Stimulated activated CD8-positive, alpha-beta memory T cell treated with anti-CD3 and anti-CD28 coated beads, Interleukin-4, amount 100 ng/mL, for 1 hour (primary cell): ENCODE measurements at regions not wholly inside any gene's neighbourhood (a gene's known extent, or its start where the extent isn't known, plus 50 kb on each side); places are given as distances from the start of the nearest gene placed in this dataset.
"Not testable (repeated sequence)": the region's sequence is repeated elsewhere in the genome, so short reads cannot be mapped to it uniquely, and the experiment has no call there.

Source experiments
- DNase-seq, 2 donors: peaks; one replicate each; pipeline ENCODE4 v3.0.0-alpha.2; 2020; ENCODE audit warnings: low read depth in 2 of 2, low spot score in 1 of 2

DNA sequence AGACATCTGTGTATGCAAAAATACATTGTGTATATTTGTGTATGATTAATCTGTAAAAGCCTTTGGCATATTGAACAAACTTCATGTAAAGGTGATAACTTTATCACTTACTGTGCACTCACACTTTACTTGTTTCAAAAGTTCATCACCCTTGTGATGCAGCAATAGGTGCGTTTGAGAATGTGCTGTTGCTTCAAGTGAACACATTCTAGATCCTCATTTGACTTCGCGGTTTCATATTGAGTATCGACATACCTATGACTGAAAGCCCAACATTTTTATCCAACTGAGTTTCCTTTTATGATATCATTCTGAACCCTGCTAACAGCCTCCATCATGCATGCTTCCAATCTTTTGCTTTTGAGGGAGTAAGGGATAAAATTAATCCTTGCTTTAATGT is 1086.9 kb downstream of the TMEM121 start:
- DNase-seq: no peak

DNA sequence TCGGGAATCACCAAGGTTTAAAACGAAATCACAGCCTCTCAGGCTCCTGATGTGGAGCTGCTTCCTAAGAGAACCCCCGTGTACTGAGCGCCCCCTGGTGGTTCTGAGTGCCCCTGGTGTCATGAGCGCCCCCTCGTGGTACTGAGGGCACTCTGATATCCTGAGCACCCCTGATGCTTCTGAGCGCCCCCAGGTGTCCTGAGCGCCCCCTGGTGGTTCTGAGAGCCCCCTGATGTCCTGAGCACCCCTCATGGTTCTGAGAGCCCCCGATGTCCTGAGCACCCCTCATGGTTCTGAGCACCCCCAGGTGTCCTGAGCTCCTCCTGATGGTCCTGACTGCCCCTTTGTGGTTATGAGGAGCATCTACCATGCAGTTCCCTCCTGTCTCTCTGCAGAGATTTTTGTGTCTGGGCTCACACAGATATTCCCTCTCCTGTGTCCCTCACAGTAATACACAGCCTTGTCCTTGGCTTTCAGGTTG is 1092.1 kb downstream of the TMEM121 start:
- DNase-seq: peak; percentile 31 to 50

DNA sequence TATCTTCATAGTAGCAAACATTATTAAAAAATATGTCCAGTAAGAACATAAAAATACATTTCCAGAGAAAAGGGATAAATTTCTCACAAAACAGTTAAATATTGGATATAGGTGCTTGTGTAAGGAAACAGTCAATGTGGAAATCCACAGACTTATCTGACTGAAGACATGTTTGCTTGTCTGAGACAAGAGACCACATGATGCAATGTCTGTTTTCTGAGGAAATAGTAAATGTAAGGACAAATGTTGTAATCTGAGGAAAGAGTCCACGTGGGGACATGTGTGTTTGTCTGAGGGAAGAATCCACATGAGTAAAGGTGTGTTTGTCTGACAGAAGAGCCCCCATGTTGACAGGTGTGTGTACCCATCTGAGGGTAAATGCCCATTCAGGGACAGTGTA is 1093.2 kb downstream of the TMEM121 start:
- no peak for DNase-seq

DNA sequence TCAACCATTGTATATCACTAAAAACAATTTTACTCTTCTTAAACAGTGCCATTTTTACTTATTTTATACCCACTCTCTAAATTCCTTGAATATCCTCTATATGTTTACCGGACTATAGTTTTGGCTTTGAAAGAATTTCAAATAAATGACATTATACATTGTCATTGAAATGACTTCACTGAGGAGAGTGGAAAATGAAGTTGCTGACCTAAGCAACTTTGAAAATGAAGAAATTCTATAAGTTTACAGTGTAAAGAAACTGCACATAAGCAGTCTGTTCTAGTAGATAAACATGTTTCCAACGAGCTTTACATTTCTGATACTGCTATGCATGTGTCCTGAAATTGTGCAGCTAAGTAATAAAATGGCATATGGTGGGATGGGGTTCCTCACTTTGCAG is 1094.0 kb downstream of the TMEM121 start:
- no peak for DNase-seq

DNA sequence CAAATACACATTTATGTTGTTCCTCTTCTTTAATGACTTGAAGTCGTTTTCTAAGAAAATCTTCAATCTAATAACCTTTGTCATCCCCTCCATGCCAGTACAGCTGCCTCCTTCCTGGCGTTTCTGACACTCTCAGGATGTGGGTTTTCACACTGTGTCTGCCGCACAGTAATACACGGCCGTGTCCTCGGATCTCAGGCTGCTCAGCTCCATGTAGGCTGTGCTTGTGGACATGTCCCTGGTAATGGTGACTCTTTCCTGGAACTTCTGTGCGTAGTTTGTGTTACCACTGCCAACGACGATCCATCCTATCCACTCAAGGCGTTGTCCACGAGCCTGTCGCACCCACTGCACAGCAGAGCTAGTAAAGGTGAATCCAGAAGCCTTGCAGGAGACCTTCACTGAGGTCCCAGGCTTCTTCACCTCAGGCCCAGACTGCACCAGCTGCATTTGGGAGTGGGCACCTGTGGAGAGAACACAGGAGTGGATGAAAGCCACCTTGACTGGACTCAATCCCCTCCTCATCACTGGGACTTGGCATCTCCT is 1095.9 kb downstream of the TMEM121 start:
- no peak for DNase-seq

DNA sequence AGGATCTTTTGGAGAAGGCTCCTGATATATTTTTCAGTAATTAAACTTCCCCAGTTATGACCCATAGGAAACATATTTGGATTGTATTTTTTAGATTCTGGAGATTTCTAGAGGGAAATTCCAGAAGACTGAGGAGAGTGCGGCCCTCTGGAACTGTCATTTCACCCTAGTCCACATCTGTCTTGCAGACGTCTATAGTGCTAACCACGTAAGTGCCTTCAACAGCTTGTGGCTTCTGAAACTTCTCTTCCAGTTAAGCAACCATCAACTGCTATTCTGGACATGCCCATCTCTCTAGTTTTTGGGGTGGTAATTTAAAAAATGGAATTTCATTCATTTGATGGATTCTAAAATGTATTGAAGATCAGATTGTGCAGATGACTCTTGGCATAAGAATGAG is 1098.8 kb downstream of the TMEM121 start:
- DNase-seq: no peak

DNA sequence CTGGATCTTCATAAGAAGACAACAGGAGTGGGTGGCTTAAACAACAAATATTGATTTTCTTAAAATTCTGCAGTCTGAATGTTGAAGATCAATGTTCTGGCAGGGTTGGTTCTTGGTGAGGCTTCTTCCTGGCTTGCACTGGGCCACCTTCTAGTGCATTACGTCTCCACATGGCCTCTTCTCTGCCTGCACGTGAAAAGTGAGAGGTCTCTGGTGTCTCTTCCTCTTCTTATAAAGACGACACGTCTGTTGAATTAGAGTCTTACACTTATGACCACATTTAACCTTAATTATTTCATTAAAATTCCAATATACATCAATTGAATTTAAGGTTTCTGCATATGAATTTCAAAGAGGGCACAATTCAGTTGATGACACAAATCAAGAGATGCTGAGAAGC is 1100.1 kb downstream of the TMEM121 start:
- not testable (repeated sequence) for DNase-seq

DNA sequence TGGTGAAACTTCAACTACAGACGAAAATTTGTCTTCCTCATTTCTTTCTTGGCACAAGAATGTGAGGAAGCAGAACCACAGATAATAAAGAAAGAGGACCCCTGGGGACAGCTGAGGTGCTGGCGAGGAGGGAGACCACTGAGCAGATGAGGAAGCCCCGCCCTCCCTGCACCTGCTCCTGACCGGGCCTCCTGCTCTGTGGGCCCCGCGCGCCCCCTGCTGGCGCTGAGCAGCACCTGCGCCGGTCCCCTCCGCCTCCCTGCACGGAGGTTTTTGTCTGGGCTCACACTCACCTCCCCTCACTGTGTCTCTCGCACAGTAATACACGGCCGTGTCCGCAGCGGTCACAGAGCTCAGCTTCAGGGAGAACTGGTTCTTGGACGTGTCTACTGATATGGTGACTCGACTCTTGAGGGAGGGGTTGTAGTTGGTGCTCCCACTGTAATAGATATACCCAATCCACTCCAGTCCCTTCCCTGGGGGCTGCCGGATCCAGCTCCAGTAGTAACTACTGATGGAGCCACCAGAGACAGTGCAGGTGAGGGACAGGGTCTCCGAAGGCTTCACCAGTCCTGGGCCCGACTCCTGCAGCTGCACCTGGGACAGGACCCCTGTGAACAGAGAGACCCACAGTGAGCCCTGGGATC is 1100.7 kb downstream of the TMEM121 start:
- peak; percentile 31 to 50 for DNase-seq

DNA sequence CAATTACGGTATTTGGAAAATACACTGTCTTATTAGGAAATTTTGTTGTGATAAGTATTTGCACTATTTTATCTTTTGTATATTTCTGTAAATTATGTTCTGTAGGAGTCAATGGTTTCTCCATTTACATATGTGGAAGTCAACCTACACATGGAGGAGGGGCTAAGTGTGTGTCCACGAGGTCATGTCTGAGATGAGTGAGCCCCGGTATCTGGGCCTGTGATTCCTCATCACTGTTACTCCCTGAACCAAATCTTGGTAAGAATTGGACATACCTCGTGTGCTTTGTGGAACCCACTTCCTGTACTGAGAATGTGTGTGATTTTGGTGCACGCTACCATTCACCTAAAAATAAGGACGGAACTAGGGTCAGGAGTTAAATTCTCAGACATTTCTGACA is 1105.5 kb downstream of the TMEM121 start:
- DNase-seq: no peak

DNA sequence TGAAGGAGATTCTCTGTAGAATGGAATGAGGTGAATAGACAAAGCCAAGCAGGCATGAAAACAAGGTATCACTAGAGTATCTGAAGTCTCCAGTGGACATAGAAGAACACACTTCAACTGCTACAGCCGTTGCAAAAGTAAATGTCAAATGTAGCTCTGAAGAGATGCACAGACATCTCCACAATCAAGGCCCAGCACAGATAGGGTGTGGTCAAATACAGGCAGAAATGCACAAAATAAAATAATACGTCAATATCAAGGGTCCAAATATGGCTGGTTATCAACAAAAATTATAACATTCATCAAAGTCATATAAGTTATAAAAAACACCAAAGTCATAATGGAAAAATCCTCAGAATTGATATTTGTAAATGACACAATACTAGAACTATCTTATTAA is 1107.3 kb downstream of the TMEM121 start:
- no peak for DNase-seq

DNA sequence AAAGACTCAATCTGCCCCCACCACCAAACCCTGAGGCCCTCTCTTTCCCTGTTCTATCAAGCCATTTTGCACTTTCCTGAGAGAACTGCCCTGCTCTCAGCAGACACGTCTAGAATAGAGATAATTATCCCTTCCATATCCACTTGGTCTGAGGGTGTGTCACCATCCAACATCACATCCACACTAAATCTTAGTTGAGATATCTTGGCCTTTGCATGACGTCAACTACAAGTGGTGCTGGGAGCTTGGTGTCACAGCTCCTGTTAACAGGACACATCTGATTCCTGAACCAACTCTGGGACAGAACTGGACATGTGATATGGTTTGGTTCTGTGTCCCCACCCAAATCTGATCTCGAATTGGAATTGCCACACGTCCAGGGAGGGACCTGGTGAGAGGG is 1109.2 kb downstream of the TMEM121 start:
- DNase-seq: no peak

DNA sequence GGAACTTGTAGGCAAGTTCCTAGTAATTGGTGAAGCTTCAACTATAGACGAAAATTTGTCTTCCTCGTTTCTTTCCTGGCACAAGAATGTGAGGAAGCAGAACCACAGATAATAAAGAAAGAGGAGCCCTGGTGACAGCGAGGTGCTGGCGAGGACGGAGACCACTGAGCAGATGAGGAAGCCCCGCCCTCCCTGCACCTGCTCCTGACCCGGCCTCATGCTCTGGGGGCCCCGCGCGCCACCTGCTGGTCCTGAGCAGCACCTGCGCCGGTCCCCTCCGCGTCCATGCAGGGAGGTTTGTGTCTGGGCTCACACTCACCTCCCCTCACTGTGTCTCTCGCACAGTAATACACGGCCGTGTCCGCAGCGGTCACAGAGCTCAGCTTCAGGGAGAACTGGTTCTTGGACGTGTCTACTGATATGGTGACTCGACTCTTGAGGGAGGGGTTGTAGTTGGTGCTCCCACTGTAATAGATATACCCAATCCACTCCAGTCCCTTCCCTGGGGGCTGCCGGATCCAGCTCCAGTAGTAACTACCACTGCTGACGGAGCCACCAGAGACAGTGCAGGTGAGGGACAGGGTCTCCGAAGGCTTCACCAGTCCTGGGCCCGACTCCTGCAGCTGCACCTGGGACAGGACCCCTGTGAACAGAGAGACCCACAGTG is 1112.5 kb downstream of the TMEM121 start:
- DNase-seq: not testable (repeated sequence)

DNA sequence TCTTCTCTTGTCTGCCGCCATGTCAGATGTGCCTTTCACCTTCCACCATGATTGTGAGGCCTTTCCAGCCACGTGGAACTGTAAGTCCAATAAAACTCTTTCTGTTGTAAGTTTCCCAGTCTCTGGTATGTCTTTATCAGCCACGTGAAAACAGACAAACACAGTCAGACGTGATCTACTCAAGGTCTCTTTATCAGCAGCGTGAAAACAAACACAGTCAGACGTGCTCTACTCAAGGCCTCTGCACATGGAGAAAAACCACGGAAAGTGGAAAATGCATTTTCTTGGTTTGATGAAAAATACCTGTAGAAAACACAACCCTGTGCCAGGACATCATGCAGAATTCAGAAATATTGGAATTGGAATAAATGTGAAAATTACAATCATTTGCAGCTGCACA is 1115.7 kb downstream of the TMEM121 start:
- DNase-seq: no peak

DNA sequence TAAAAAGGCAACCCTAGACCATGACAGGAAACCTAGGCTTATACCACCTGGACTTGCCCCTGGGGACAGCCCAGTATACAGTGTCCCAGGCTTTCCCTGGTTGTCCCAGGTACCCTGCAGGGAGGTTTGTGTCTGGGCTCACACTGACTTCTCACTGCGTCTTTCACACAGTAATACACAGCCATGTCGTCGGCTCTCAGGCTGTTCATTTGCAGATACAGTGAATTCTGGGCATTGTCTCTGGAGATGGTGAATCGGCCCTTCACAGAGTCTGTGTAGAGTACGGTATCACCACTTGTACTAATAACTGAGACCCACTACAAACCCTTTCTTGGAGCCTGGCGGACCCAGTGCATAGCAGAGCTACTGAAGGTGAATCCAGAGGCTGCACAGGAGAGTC is 1116.6 kb downstream of the TMEM121 start:
- not testable (repeated sequence) for DNase-seq

DNA sequence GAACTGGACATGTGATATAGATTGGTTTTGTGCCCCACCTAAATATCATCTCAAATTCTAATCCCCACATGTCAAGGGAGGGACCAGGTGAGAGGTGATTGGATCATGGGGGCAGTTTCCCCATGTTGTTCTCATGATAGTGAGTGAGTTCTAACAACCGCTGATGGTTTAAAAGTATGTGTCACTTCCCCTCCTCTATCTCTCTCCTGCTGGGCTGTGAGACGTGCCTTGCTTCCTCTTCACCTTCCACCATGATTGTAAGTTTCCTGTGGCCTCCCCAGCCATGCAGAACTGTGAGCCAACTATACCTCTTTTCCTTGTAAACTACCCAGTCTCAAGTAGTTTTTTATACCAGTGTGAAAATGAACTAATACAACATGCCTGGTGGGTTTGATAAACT is 1122.5 kb downstream of the TMEM121 start:
- DNase-seq: not testable (repeated sequence)

DNA sequence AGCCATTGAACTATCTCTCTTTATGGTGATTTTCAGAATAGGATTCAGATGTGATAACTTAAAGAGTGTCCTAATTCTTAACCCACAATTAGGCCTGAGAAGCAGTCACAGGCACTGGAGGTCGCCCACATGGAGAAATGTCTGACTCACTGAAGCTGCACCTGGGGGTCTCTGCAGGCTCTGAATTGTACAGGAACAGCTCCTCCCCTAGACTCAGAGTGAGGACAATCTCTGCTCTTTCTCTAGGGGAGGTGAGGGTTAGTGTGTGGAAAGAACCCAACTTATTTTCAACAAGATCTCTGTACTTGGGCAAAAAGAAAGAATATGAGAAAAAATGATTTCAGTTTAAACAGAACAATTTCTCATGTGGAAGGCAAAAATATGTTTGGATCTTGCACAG is 1124.6 kb downstream of the TMEM121 start:
- no peak for DNase-seq

DNA sequence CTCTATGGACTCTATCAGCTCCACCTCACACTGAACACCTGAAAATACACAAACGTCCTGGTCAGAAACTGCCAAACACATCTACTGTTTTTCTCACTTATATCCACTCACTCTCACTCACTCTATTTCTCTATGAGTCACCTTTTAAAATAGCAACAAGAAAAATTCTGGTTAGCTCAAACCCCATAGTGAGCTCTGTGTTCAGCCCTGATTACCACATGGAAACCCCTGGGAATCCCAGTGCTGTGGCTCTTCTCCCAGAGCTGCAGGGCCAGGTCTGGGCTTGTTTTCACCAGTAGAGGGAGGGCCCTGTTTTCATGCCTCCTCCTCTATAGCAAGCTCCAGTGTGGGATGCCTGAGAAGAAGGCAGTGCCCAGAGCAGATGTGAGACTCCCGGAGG is 1126.1 kb downstream of the TMEM121 start:
- no peak for DNase-seq

DNA sequence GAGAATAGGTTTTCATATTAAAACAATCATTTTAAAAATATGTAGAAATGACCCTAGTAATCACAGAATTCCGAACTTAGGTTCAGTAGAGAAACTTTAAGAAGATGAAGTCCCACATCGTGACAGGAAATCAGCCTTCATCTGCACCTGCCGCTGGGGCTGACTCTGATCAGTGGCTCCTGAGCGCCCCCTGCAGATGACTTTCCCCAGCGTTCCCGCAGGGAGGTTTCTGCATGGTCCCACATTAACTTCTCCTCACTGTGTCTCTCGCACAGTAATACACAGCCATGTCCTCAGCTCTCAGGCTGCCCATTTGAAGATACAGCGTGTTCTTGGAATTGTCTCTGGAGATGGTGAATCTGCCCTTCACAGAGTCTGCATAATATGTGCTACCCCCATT is 1131.1 kb downstream of the TMEM121 start:
- DNase-seq: peak in 1 of 2 donors; percentile 17

DNA sequence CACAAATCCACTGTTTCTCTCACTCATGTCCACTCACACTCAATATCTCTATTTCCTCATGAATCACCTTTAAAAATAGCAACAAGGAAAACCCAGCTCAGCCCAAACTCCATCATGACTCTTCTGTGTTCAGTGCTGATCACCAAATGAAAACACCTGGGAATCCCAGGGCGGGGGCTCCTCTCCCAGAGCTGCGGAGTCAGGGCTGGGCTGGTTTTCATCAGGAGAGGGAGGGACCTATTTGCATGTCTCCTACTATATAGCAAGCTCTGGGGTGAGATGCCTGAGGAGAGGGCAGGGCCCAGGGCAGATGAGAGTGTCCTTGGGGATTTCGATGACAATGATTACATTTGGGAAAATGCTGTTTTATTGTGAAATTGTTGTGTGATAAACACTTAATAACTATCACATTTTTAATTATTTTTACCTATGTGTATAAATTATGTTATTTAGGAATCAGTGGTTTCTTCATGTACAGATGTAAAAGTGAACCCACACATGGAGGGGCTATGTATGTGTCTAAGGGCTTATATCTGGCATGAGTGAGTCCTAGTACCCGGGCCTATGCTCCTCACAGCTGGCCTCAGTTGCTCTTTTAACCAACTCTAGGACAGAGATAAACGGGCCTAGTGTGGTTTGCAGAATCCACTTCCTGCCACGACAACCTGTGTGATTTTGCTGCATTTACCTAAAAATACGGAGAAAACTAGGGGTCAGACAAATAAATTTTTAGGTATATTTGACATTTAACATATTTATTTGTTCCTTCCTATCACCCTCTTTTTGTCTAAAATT is 1131.9 kb downstream of the TMEM121 start:
- DNase-seq: not testable (repeated sequence)

DNA sequence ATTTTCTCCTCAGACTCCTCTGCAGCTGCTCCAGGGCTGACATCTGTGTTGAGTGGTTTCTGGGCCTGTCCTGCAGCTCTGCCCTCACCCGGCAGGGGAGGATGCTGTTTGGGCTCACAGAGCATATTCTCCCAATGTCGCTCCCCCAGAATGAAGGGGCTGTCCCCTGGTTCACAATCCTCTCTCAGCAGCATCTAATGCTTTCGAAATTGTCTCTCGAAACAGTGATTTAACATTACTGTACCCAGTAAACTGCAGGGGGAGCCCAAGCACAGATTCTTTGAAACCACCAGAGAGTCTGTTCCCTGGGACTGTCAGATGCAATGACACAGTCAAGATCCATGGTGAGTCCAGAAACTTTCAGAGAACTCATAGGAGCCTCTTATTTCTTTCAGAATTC is 1135.2 kb downstream of the TMEM121 start:
- peak in 1 of 2 donors; percentile 5 for DNase-seq

DNA sequence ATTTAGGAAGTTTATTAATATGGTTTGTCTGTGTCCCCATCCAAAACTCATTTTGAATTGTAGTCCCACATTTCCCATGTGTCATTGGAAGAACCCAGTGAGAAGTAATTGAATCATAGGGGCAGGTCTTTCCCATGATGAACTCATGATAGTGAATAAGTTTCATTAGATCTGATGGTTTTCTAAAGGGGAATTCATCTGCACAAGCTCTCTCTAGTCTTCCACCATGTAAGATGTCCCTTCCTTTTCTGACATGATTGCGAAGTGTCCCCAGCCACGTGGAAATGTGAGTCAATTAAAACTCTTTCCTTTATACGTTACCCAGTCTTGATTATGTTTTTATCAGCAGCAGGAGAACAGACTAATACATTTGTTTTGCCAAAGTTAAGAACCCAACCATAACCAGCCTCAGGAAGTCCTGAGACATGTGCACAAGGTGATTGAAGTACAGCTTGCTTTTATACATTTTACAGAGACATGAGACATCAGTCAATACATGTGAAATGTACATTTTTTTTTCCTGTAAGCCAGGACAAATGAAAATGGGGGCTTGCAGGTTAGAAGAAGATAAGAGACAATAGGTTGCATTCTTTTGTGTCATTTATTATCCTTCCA is 1136.7 kb downstream of the TMEM121 start:
- no peak for DNase-seq
